GM19035 (cell line): ENCODE measurements at regions not wholly inside any gene's neighbourhood (a gene's known extent, or its start where the extent isn't known, plus 50 kb on each side); places are given as distances from the start of the nearest gene placed in this dataset.

Experiments used
- ATAC-seq: cut with Tn5 transposase; IDR thresholded peaks from one replicate; pipeline ENCODE4 v1.9.1; 2021; ENCODE audit not compliant: unreplicated experiment

GRCh38 chr4:11342401-11342800 is 86.3 kb downstream of the HS3ST1 start:
- ATAC-seq = no peak

- no peak for ATAC-seq
Observed at GRCh38 chr4:11341337-11342043, 87.2 kb downstream of the HS3ST1 start.

- no peak for ATAC-seq
Observed at GRCh38 chr4:11338956-11339782, 89.5 kb downstream of the HS3ST1 start.

GRCh38 chr4:11337287-11337686 is 91.4 kb downstream of the HS3ST1 start:
- ATAC-seq = no peak

GRCh38 chr4:11336435-11336834 is 92.3 kb downstream of the HS3ST1 start:
- ATAC-seq = no peak

GRCh38 chr4:11334887-11335286 is 93.8 kb downstream of the HS3ST1 start:
- ATAC-seq = no peak

- ATAC-seq = no peak
Observed at GRCh38 chr4:11328401-11328800, 100.3 kb downstream of the HS3ST1 start.

GRCh38 chr4:11326021-11326420 is 102.7 kb downstream of the HS3ST1 start:
- no peak for ATAC-seq

- no peak for ATAC-seq
Observed at GRCh38 chr4:11323771-11324170, 104.9 kb downstream of the HS3ST1 start.

- ATAC-seq = no peak
Observed at GRCh38 chr4:11313157-11313943, 115.3 kb downstream of the HS3ST1 start.

GRCh38 chr4:11312389-11312788 is 116.3 kb downstream of the HS3ST1 start:
- ATAC-seq = no peak

GRCh38 chr4:11301075-11301660 is 127.5 kb downstream of the HS3ST1 start:
- ATAC-seq = no peak

GRCh38 chr4:11299836-11300235 is 128.9 kb downstream of the HS3ST1 start:
- ATAC-seq = no peak

- ATAC-seq = no peak
Observed at GRCh38 chr4:11299016-11299415, 129.7 kb downstream of the HS3ST1 start.

GRCh38 chr4:11298451-11298850 is 130.2 kb downstream of the HS3ST1 start:
- no peak for ATAC-seq

GRCh38 chr4:11297627-11298026 is 131.1 kb downstream of the HS3ST1 start:
- no peak for ATAC-seq

- ATAC-seq = no peak
Observed at GRCh38 chr4:11297201-11297600, 131.5 kb downstream of the HS3ST1 start.

- no peak for ATAC-seq
Observed at GRCh38 chr4:11293866-11294265, 134.8 kb downstream of the HS3ST1 start.

- ATAC-seq = no peak
Observed at GRCh38 chr4:11287055-11287454, 141.6 kb downstream of the HS3ST1 start.

- peak; percentile 58 for ATAC-seq
Observed at GRCh38 chr4:11286533-11286932, 142.2 kb downstream of the HS3ST1 start.

- no peak for ATAC-seq
Observed at GRCh38 chr4:11281720-11282119, 147.0 kb downstream of the HS3ST1 start.
